H1 (cell line): ENCODE measurements at regions not wholly inside any gene's neighbourhood (a gene's known extent, or its start where the extent isn't known, plus 50 kb on each side); places are given as distances from the start of the nearest gene placed in this dataset.

Experiments used
- CTCF ChIA-PET: fragments of 300-600 bp; sonication (Branson Sonifier 250); formaldehyde crosslinking; loops from one replicate; lab custom pipeline; 2021; ENCODE audit not compliant: partially characterized antibody; lab: Charles Lee
- POLR2A ChIA-PET: fragments of 300-600 bp; sonication (Branson Sonifier 250); formaldehyde crosslinking; loops from one replicate; lab custom pipeline; 2021; ENCODE audit warnings: inconsistent platforms; ENCODE audit not compliant: partially characterized antibody; lab: Charles Lee
- DNase-seq, 2 experiments: peaks; one replicate each; pipeline versions ENCODE4 v3.0.0 to v3.0.0-alpha.2; 2010 to 2022; ENCODE audit warnings: low spot score in 2 of 2, low read depth in 1 of 2, mixed read lengths in 1 of 2
- FAIRE-seq: peaks from 2 replicates; lab custom pipeline; 2011; peaks lifted over from hg19 to GRCh38; lab: Jason Lieb, UNC
- H2AFZ ChIP-seq: 2 replicates; pipeline ENCODE4 v1.8.1; 2012; ENCODE audit warnings: low read length, inconsistent platforms
- H2AK5ac ChIP-seq: 2 replicates; pipeline ENCODE4 v1.6.1; 2013; ENCODE audit warnings: low read depth, low read length
- H2BK120ac ChIP-seq: replicated peaks from 2 replicates; pipeline ENCODE3; 2013; ENCODE audit warnings: low read depth, low read length, inconsistent platforms
- H2BK12ac ChIP-seq: 2 replicates; pipeline ENCODE4 v1.6.1; 2013; ENCODE audit warnings: low read depth, low read length
- H2BK15ac ChIP-seq: 2 replicates; pipeline ENCODE4 v1.6.1; 2013; ENCODE audit warnings: low read length
- H2BK20ac ChIP-seq: 2 replicates; pipeline ENCODE4 v1.6.1; 2013; ENCODE audit warnings: low read length
- H2BK5ac ChIP-seq: 2 replicates; pipeline ENCODE4 v1.6.1; 2013; ENCODE audit warnings: low read depth, low read length
- H3K14ac ChIP-seq: 2 replicates; pipeline ENCODE4 v1.6.1; 2013; ENCODE audit warnings: inconsistent platforms; ENCODE audit not compliant: insufficient read length
- H3K18ac ChIP-seq: 2 replicates; pipeline ENCODE4 v1.6.1; 2013; ENCODE audit warnings: low read length; ENCODE audit errors: extremely low read depth
- H3K23ac ChIP-seq: 2 replicates; pipeline ENCODE4 v1.6.1; 2013; ENCODE audit warnings: inconsistent platforms; ENCODE audit not compliant: insufficient read length
- H3K23me2 ChIP-seq: 2 replicates; pipeline ENCODE4 v1.6.1; 2013; ENCODE audit warnings: low read depth, low read length
- H3K27ac ChIP-seq: 2 replicates; pipeline ENCODE4 v1.6.1; 2011; ENCODE audit warnings: low read depth, low read length, inconsistent platforms
- H3K27me3 ChIP-seq, 4 experiments: replicated peaks in 1 of 4; 1 replicate in 1 of 4; 2 replicates in 3 of 4; pipeline versions ENCODE4 v1.6.1 to v1.8.1; 2011 to 2013; ENCODE audit warnings: low read length in 3 of 4, mild to moderate bottlenecking in 3 of 4, inconsistent platforms in 2 of 4, mixed read lengths in 2 of 4, moderate library complexity in 1 of 4; ENCODE audit not compliant: control insufficient read depth in 3 of 4, insufficient read depth in 3 of 4; ENCODE audit errors: extremely low read depth in 1 of 4
- H3K36me3 ChIP-seq, 4 experiments: 2 replicates each; pipeline versions ENCODE4 v1.6.1 to v1.8.1; 2011 to 2013; ENCODE audit warnings: mild to moderate bottlenecking in 4 of 4, low read length in 3 of 4, moderate library complexity in 2 of 4, control low read depth in 1 of 4, inconsistent platforms in 1 of 4; ENCODE audit not compliant: insufficient read depth in 4 of 4, control insufficient read depth in 2 of 4
- H3K4ac ChIP-seq: replicated peaks from 2 replicates; pipeline ENCODE3; 2013; ENCODE audit warnings: low read length, low read depth, mixed read lengths, inconsistent platforms; ENCODE audit not compliant: insufficient read length
- H3K4me1 ChIP-seq, 4 experiments: replicated peaks in 1 of 4; 1 replicate in 1 of 4; 2 replicates in 3 of 4; pipeline versions ENCODE4 v1.6.1 to v1.8.1; 2011 to 2013; ENCODE audit warnings: low read length in 3 of 4, inconsistent platforms in 2 of 4, mixed read lengths in 1 of 4; ENCODE audit not compliant: insufficient read depth in 4 of 4, control insufficient read depth in 3 of 4
- H3K4me2 ChIP-seq, 2 experiments: 2 replicates each; pipeline versions ENCODE4 v1.6.1 to v1.8.1; 2011 to 2013; ENCODE audit warnings: low read depth in 2 of 2, low read length in 2 of 2, control low read depth in 1 of 2, inconsistent platforms in 1 of 2, mild to moderate bottlenecking in 1 of 2; ENCODE audit not compliant: insufficient read depth in 1 of 2
- H3K4me3 ChIP-seq, 4 experiments: fragments of 200-600, 300-600 bp in 1 of 4; sonication (generic), shearing (Covaris generic), sonication (Bioruptor Twin) in 1 of 4; 2 replicates each; pipeline versions ENCODE4 v1.5.1 to v1.8.1; 2011 to 2016; ENCODE audit warnings: low read length in 4 of 4, low read depth in 3 of 4, control low read depth in 2 of 4, inconsistent platforms in 2 of 4, mild to moderate bottlenecking in 2 of 4, mixed read lengths in 1 of 4, moderate library complexity in 1 of 4; ENCODE audit not compliant: insufficient read depth in 2 of 4; ENCODE audit errors: extremely low read depth in 1 of 4
- H3K56ac ChIP-seq: replicated peaks from 2 replicates; pipeline ENCODE3; 2013; ENCODE audit warnings: low read depth, mild to moderate bottlenecking, mixed read lengths, low read length, inconsistent platforms; ENCODE audit not compliant: insufficient read length
- H3K79me1 ChIP-seq: 2 replicates; pipeline ENCODE4 v1.6.1; 2013; ENCODE audit warnings: low read depth, low read length, control low read depth
- H3K79me2 ChIP-seq, 2 experiments: 2 replicates each; pipeline versions ENCODE4 v1.6.1 to v1.8.1; 2012 to 2013; ENCODE audit warnings: low read length in 2 of 2, mild to moderate bottlenecking in 2 of 2, inconsistent platforms in 1 of 2; ENCODE audit not compliant: insufficient read depth in 2 of 2, control insufficient read depth in 1 of 2
- H3K9ac ChIP-seq, 4 experiments: replicated peaks in 1 of 4; 1 replicate in 1 of 4; 2 replicates in 3 of 4; pipeline versions ENCODE4 v1.6.1 to v1.8.1; 2011 to 2013; ENCODE audit warnings: low read depth in 3 of 4, low read length in 3 of 4, control low read depth in 2 of 4, mild to moderate bottlenecking in 2 of 4, moderate library complexity in 2 of 4, inconsistent platforms in 1 of 4; ENCODE audit errors: extremely low read depth in 1 of 4
- H3K9me3 ChIP-seq, 2 experiments: 2 replicates each; pipeline versions ENCODE4 v1.6.1 to v1.8.1; 2012 to 2013; ENCODE audit warnings: mild to moderate bottlenecking in 2 of 2, moderate library complexity in 2 of 2, control low read depth in 1 of 2, inconsistent platforms in 1 of 2, low read depth in 1 of 2, low read length in 1 of 2, mixed read lengths in 1 of 2; ENCODE audit not compliant: insufficient read depth in 2 of 2
- H4K20me1 ChIP-seq, 2 experiments: replicated peaks in 1 of 2; 2 replicates each; pipeline versions ENCODE3 to v1.8.1; 2011 to 2013; ENCODE audit warnings: inconsistent platforms in 2 of 2, low read length in 2 of 2, mild to moderate bottlenecking in 1 of 2; ENCODE audit not compliant: insufficient read depth in 2 of 2, control insufficient read depth in 1 of 2
- H4K5ac ChIP-seq: 2 replicates; pipeline ENCODE4 v1.6.1; 2013; ENCODE audit warnings: low read length, low read depth, mixed read lengths, inconsistent platforms; ENCODE audit not compliant: insufficient read length
- H4K8ac ChIP-seq: 2 replicates; pipeline ENCODE4 v1.8.0; 2013; ENCODE audit warnings: mild to moderate bottlenecking, moderate library complexity, low read length, inconsistent platforms; ENCODE audit not compliant: insufficient read depth; ENCODE audit errors: extremely low read depth
- H4K91ac ChIP-seq: replicated peaks from 2 replicates; pipeline ENCODE3; 2013; ENCODE audit warnings: low read length, mixed read lengths, inconsistent platforms; ENCODE audit not compliant: insufficient read length
- CTBP2 ChIP-seq: IDR thresholded peaks from 2 replicates; pipeline ENCODE4 v1.7.0; 2011; ENCODE audit warnings: borderline replicate concordance, mild to moderate bottlenecking, moderate library complexity, mixed read lengths, low read length; ENCODE audit not compliant: insufficient read depth, insufficient read length
- RNF2 ChIP-seq: fragments of 200-900, 300-1000 bp; sonication (generic); IDR thresholded peaks from 2 replicates; pipeline ENCODE4 v1.7.1; 2016; ENCODE audit warnings: borderline replicate concordance, low read depth, mild to moderate bottlenecking, antibody characterized with exemption, low read length; ENCODE audit not compliant: poor library complexity, severe bottlenecking; ENCODE audit errors: missing control alignments
- TAF7 ChIP-seq: optimal IDR thresholded peaks from 2 replicates; pipeline ENCODE3; 2011; ENCODE audit warnings: low read depth, mild to moderate bottlenecking, inconsistent platforms, low read length, moderate library complexity, borderline replicate concordance
- WGBS, 2 experiments: shearing (Covaris generic) in 1 of 2; methylation state at CpG; one replicate each; pipeline versions ENCODE4 v1.1.6 to v1.1.7; 2013 to 2015; ENCODE audit warnings: low lambda C conversion rate in 2 of 2, mixed read lengths in 2 of 2, inconsistent platforms in 1 of 2, low coverage in 1 of 2, missing lambda C conversion rate in 1 of 2; ENCODE audit not compliant: insufficient replicate concordance in 2 of 2, insufficient coverage in 1 of 2, insufficient read length in 1 of 2; ENCODE audit errors: extremely low coverage in 1 of 2, missing lambda C conversion rate in 1 of 2; 5-methylcytosine and 5-hydroxymethylcytosine counted together

- FAIRE-seq (no peak), DNase-seq (no peak)
- H3K27me3 ChIP-seq, result no peaks in the 10 kb centered on the region; a peak in 1 of 7 replicates
- no peak overlapping the region for H3K14ac ChIP-seq
- H3K27ac ChIP-seq, result no peak overlapping the region
- no peak overlapping the region for H3K23ac ChIP-seq
- no peak overlapping the region for H3K9ac ChIP-seq
- H3K4me3 ChIP-seq, result no peak overlapping the region
- no peaks in the 10 kb centered on the region for H3K23me2 ChIP-seq
- H3K56ac ChIP-seq, result no peak overlapping the region
- H3K4me2 ChIP-seq, result no peak overlapping the region
- no peaks in the 10 kb centered on the region for H3K36me3 ChIP-seq
- H3K79me1 ChIP-seq, result no peaks in the 10 kb centered on the region
- WGBS, 2 experiments, result 87% methylated on average over 5 of the region's 5 CpGs; no CpG with 5 or more reads in 1 of the 2 experiments
- peaks cover 0 to 6% (median 1%) of the 10 kb centered on the region in 4 experiments; a peak in 2 of 7 replicates for H3K4me1 ChIP-seq
- no peak overlapping the region for H2BK12ac ChIP-seq
- H4K91ac ChIP-seq, result no peak overlapping the region
- H3K4ac ChIP-seq, result no peak overlapping the region
- TF ChIP-seq RNF2 (no peak), TAF7 (no peak), CTBP2 (no peak)
- no peak overlapping the region for H2BK120ac ChIP-seq
- H3K79me2 ChIP-seq, result no peaks in the 10 kb centered on the region
- no peaks in the 10 kb centered on the region for H4K20me1 ChIP-seq
- CTCF ChIA-PET, result no interaction called here
- no peak overlapping the region for H2BK20ac ChIP-seq
- POLR2A ChIA-PET, result no interaction called here
- no peak overlapping the region for H2BK5ac ChIP-seq
- H2BK15ac ChIP-seq, result no peak overlapping the region
- H3K9me3 ChIP-seq, result no peaks in the 10 kb centered on the region
- no peak overlapping the region for H4K5ac ChIP-seq
- H2AK5ac ChIP-seq, result no peak overlapping the region
- no peak overlapping the region for H3K18ac ChIP-seq
- H2AFZ ChIP-seq, result no peak overlapping the region
- H4K8ac ChIP-seq, result no peak overlapping the region
Measured at GRCh38 chrX:39874202-39874816, 223.4 kb downstream of the BCOR start.
